ACHN (cell line): ENCODE measurements at regions not wholly inside any gene's neighbourhood (a gene's known extent, or its start where the extent isn't known, plus 50 kb on each side); places are given as distances from the start of the nearest gene placed in this dataset.
"Not testable (repeated sequence)": the region's sequence is repeated elsewhere in the genome, so short reads cannot be mapped to it uniquely, and the experiment has no call there.

Experiments used
- DNase-seq: peaks from one replicate; pipeline ENCODE4 v3.0.0-alpha.2; 2015
- in situ Hi-C: cut with HindIII; loops from 2 replicates; pipeline ENCODE4 v1.10.0; 2017; ENCODE audit warnings: low sequenced_read_pairs, low pct_ligation_motif_present, low pct_unique_long_range_greater_than_20kb

- peak; percentile 53 for DNase-seq
- in situ Hi-C loops: no loop called here
Observed at GRCh38 chr17:6279659-6280058, 155.3 kb downstream of the AIPL1 start.

- in situ Hi-C loops: no loop called here
- no peak for DNase-seq
Observed at GRCh38 chr17:6278376-6278775, 156.5 kb downstream of the AIPL1 start.

- in situ Hi-C loops: no loop called here
- no peak for DNase-seq
Observed at GRCh38 chr17:6276711-6277110, 158.2 kb downstream of the AIPL1 start.

GRCh38 chr17:6274310-6274709, 160.6 kb downstream of the AIPL1 start:
- in situ Hi-C loops: no loop called here
- no peak for DNase-seq

- in situ Hi-C loops: no loop called here
- peak; percentile 68 for DNase-seq
Observed at GRCh38 chr17:6269478-6269877, 165.4 kb downstream of the AIPL1 start.

GRCh38 chr17:6261466-6261865, 173.5 kb downstream of the AIPL1 start:
- in situ Hi-C loops: no loop called here
- DNase-seq: no peak

GRCh38 chr17:6259899-6260298, 175.0 kb downstream of the AIPL1 start:
- DNase-seq: no peak
- in situ Hi-C loops: no loop called here

- in situ Hi-C loops: no loop called here
- no peak for DNase-seq
Observed at GRCh38 chr17:6257336-6257735, 177.6 kb downstream of the AIPL1 start.

GRCh38 chr17:6255322-6255721, 179.6 kb downstream of the AIPL1 start:
- in situ Hi-C loops: no loop called here

GRCh38 chr17:6254036-6254435, 180.9 kb downstream of the AIPL1 start:
- in situ Hi-C loops: no loop called here
- DNase-seq: peak; percentile 36

More at GRCh38 chr17:6255322-6255721, 179.6 kb downstream of the AIPL1 start:
- DNase-seq: no peak

GRCh38 chr17:6251640-6252039, 181.5 kb downstream of the WSCD1 start:
- DNase-seq, in situ Hi-C loops: not testable (repeated sequence)

GRCh38 chr17:6249732-6250131, 179.6 kb downstream of the WSCD1 start:
- in situ Hi-C loops: no loop called here
- no peak for DNase-seq

- DNase-seq: no peak
- in situ Hi-C loops: no loop called here
Observed at GRCh38 chr17:6248061-6248460, 177.9 kb downstream of the WSCD1 start.

- in situ Hi-C loops: no loop called here
- no peak for DNase-seq
Observed at GRCh38 chr17:6245301-6246177, 175.4 kb downstream of the WSCD1 start.

- in situ Hi-C loops: no loop called here
Observed at GRCh38 chr17:6244796-6245195, 174.6 kb downstream of the WSCD1 start.

GRCh38 chr17:6244253-6244652, 174.1 kb downstream of the WSCD1 start:
- no peak for DNase-seq
- in situ Hi-C loops: no loop called here

More at GRCh38 chr17:6244796-6245195, 174.6 kb downstream of the WSCD1 start:
- no peak for DNase-seq

GRCh38 chr17:6243186-6243585, 173.0 kb downstream of the WSCD1 start:
- DNase-seq: no peak
- in situ Hi-C loops: no loop called here

GRCh38 chr17:6241996-6242395, 171.8 kb downstream of the WSCD1 start:
- no peak for DNase-seq
- in situ Hi-C loops: no loop called here

- in situ Hi-C loops: no loop called here
Observed at GRCh38 chr17:6241381-6241780, 171.2 kb downstream of the WSCD1 start.

GRCh38 chr17:6240601-6241000, 170.4 kb downstream of the WSCD1 start:
- in situ Hi-C loops: no loop called here
- DNase-seq: no peak

More at GRCh38 chr17:6241381-6241780, 171.2 kb downstream of the WSCD1 start:
- DNase-seq: no peak
